OCI-LY7 (cell line): ENCODE measurements at regions not wholly inside any gene's neighbourhood (a gene's known extent, or its start where the extent isn't known, plus 50 kb on each side); places are given as distances from the start of the nearest gene placed in this dataset.

Experiments used
- BruUV-seq: library from RNA; stranded (reverse); fragments of 400-500 nt; replicated peaks from 2 replicates; lab custom pipeline; 2021; lab: Mats Ljungman, UMichigan
- CTCF ChIA-PET: fragments of 300-600 bp; sonication (Branson Sonifier 250); formaldehyde crosslinking; loops from one replicate; lab custom pipeline; 2022; ENCODE audit warnings: antibody characterized with exemption; ENCODE audit not compliant: unreplicated experiment; lab: Charles Lee
- POLR2A ChIA-PET: fragments of 300-600 bp; sonication (Branson Sonifier 250); formaldehyde crosslinking; loops from one replicate; lab custom pipeline; 2022; ENCODE audit warnings: antibody characterized with exemption; lab: Charles Lee
- DNase-seq: peaks from one replicate; pipeline ENCODE4 v3.0.0-alpha.2; 2015; ENCODE audit warnings: low spot score
- H2AFZ ChIP-seq: fragments of 200-600 bp; sonication (generic), shearing (Covaris generic); 2 replicates; pipeline ENCODE4 v1.6.1; 2014; ENCODE audit warnings: mild to moderate bottlenecking, antibody characterized with exemption, low read length, moderate library complexity
- H3K27ac ChIP-seq: fragments of 200-600 bp; sonication (generic); 2 replicates; pipeline ENCODE4 v1.5.1; 2014; ENCODE audit warnings: mixed run types, low read depth, mild to moderate bottlenecking, moderate library complexity, low read length, inconsistent platforms; ENCODE audit not compliant: poor library complexity, severe bottlenecking
- H3K36me3 ChIP-seq: fragments of 200-600 bp; sonication (generic); 2 replicates; pipeline ENCODE4 v1.6.1; 2014; ENCODE audit warnings: mild to moderate bottlenecking, antibody characterized with exemption, low read length, moderate library complexity, mixed read lengths; ENCODE audit not compliant: insufficient read depth
- H3K4me1 ChIP-seq: fragments of 200-600 bp; sonication (generic); 2 replicates; pipeline ENCODE4 v1.5.1; 2014; ENCODE audit warnings: mild to moderate bottlenecking, low read length; ENCODE audit not compliant: insufficient read depth, poor library complexity, severe bottlenecking
- H3K4me2 ChIP-seq: fragments of 200-600 bp; sonication (generic); 2 replicates; pipeline ENCODE4 v1.6.1; 2014; ENCODE audit warnings: mild to moderate bottlenecking, low read length
- H3K4me3 ChIP-seq: fragments of 200-600 bp; sonication (generic); 2 replicates; pipeline ENCODE4 v1.5.1; 2014; ENCODE audit warnings: mild to moderate bottlenecking, low read depth, low read length; ENCODE audit not compliant: poor library complexity, severe bottlenecking
- H3K79me2 ChIP-seq: fragments of 200-600 bp; sonication (generic); 2 replicates; pipeline ENCODE4 v1.6.1; 2016; ENCODE audit warnings: low read depth, mild to moderate bottlenecking, low read length, moderate library complexity, mixed read lengths; ENCODE audit not compliant: insufficient read depth
- H3K9me2 ChIP-seq: fragments of 200-600 bp; sonication (generic); 2 replicates; pipeline ENCODE4 v1.6.1; 2016; ENCODE audit warnings: mild to moderate bottlenecking, low read length, mixed read lengths; ENCODE audit not compliant: insufficient read depth
- H3K9me3 ChIP-seq: fragments of 200-600 bp; sonication (generic); 2 replicates; pipeline ENCODE4 v1.6.1; 2014; ENCODE audit warnings: mild to moderate bottlenecking, mixed run types, low read length, mixed read lengths
- H4K20me1 ChIP-seq: fragments of 200-600 bp; sonication (generic); 2 replicates; pipeline ENCODE4 v1.6.1; 2014; ENCODE audit warnings: mild to moderate bottlenecking, antibody characterized with exemption, low read length, moderate library complexity, mixed read lengths; ENCODE audit not compliant: insufficient read depth
- EZH2phosphoT487 ChIP-seq: fragments of 200-600 bp; sonication (generic); IDR thresholded peaks from 2 replicates; pipeline ENCODE4 v1.6.1; 2018; ENCODE audit warnings: low read depth, borderline replicate concordance, mild to moderate bottlenecking, mixed run types, antibody characterized with exemption, low read length, moderate library complexity, mixed read lengths
- intact Hi-C: fragments of 100-400 bp; cut with micrococcal nuclease; formaldehyde crosslinking; loops from one replicate; pipeline ENCODE4 v1.10.0; 2022; ENCODE audit not compliant: unreplicated experiment
- TF ChIP-seq, protein P1 (sequence below): fragments of 200-600 bp; sonication (generic); conservative IDR thresholded peaks from 2 replicates; pipeline ENCODE4 v1.5.1; 2014; ENCODE audit warnings: mild to moderate bottlenecking, antibody characterized with exemption, low read length, moderate library complexity, mixed read lengths

DNA sequence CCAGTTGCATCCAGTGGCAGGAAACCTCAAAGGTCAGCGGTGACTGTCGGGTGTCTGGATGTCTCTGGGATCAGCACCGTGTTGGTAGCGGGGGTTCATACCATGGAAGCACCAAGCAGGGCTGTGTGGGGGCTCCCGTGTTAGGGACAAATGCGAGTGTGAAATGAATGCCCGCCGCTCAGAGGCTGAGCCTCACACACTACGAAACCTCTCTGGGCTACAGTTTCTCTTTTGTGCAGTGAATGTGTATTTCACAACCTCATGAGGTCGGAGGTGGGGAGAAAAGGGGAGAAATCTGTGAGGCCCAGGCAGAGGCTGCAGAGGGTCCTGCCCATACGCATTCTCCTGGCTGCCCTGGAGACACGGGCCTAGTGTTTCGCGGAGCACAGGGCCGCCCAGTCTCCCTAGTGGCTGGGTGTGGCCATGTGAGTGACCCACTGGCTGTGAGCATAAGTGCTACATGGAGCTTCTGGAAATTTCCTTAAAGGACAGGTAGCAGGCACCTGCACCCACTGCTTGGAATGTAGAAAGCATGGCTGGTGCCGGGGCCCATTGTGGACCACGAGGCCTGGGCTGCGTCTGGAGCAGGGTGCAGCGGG, 138.0 kb upstream of the GLI2 start:
- Histone ChIP-seq H3K9me3 (no peaks in the 10 kb centered on the region), H3K79me2 (no peaks in the 10 kb centered on the region), H3K27ac (no peak overlapping the region), H4K20me1 (no peaks in the 10 kb centered on the region), H3K36me3 (no peaks in the 10 kb centered on the region), H2AFZ (no peak overlapping the region), H3K4me1 (no peaks in the 10 kb centered on the region), H3K4me3 (no peak overlapping the region), H3K9me2 (no peaks in the 10 kb centered on the region), H3K4me2 (no peak overlapping the region)
- intact Hi-C loops: no loop called here
- ChIA-PET POLR2A (no interaction called here), CTCF (no interaction called here)
- BruUV-seq: no TSS peak
- DNase-seq: no peak
- TF ChIP-seq, protein P1, sequence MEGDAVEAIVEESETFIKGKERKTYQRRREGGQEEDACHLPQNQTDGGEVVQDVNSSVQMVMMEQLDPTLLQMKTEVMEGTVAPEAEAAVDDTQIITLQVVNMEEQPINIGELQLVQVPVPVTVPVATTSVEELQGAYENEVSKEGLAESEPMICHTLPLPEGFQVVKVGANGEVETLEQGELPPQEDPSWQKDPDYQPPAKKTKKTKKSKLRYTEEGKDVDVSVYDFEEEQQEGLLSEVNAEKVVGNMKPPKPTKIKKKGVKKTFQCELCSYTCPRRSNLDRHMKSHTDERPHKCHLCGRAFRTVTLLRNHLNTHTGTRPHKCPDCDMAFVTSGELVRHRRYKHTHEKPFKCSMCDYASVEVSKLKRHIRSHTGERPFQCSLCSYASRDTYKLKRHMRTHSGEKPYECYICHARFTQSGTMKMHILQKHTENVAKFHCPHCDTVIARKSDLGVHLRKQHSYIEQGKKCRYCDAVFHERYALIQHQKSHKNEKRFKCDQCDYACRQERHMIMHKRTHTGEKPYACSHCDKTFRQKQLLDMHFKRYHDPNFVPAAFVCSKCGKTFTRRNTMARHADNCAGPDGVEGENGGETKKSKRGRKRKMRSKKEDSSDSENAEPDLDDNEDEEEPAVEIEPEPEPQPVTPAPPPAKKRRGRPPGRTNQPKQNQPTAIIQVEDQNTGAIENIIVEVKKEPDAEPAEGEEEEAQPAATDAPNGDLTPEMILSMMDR: no peak
- TF ChIP-seq EZH2phosphoT487: no peak

GRCh38 chr2:120598416-120598815, 137.3 kb upstream of the GLI2 start:
- intact Hi-C loops: no loop called here
- H3K4me1 ChIP-seq: no peaks in the 10 kb centered on the region
- TF ChIP-seq, protein P1: no peak
- TF ChIP-seq EZH2phosphoT487: no peak
- H3K27ac ChIP-seq: no peak overlapping the region
- no TSS peak for BruUV-seq
- no peaks in the 10 kb centered on the region for H3K9me2 ChIP-seq
- H2AFZ ChIP-seq: no peak overlapping the region
- no peaks in the 10 kb centered on the region for H3K79me2 ChIP-seq
- CTCF ChIA-PET: no interaction called here
- H3K9me3 ChIP-seq: no peaks in the 10 kb centered on the region
- DNase-seq: no peak
- no peak overlapping the region for H3K4me2 ChIP-seq
- H4K20me1 ChIP-seq: no peaks in the 10 kb centered on the region
- no peaks in the 10 kb centered on the region for H3K36me3 ChIP-seq
- no peak overlapping the region for H3K4me3 ChIP-seq
- POLR2A ChIA-PET: no interaction called here

DNA sequence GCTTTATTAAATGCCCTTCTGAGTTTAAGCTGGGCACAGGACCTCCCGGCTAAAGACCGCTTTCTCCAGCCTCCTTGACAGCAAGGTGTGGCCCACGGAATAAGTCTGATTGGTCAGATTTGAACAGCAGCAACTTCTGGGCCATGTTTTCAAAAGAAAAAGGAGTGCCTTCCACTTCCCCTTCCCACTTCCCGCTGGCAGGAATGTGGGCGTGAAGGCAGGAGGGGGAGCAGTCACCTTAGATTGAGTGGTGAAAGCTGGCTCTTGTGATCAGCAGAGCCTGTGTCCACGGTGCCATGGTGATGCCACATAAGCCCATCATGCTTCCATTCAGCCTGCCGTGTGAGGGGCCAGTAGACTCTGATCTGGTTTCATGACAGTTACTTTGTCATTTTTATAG, 136.6 kb upstream of the GLI2 start:
- Histone ChIP-seq H2AFZ (no peak overlapping the region), H4K20me1 (no peaks in the 10 kb centered on the region), H3K27ac (no peak overlapping the region), H3K9me3 (no peaks in the 10 kb centered on the region), H3K79me2 (no peaks in the 10 kb centered on the region), H3K9me2 (no peaks in the 10 kb centered on the region), H3K4me3 (no peak overlapping the region), H3K4me2 (no peak overlapping the region), H3K36me3 (no peaks in the 10 kb centered on the region), H3K4me1 (no peaks in the 10 kb centered on the region)
- intact Hi-C loops: no loop called here
- TF ChIP-seq, protein P1: no peak
- BruUV-seq: no TSS peak
- CTCF ChIA-PET: no interaction called here
- no peak for DNase-seq
- POLR2A ChIA-PET: no interaction called here
